Spleen (tissue), 11 donors: ENCODE measurements at regions not wholly inside any gene's neighbourhood (a gene's known extent, or its start where the extent isn't known, plus 50 kb on each side); places are given as distances from the start of the nearest gene placed in this dataset.

Experiments
- DNase-seq: peaks from one replicate; pipeline ENCODE4 v3.0.0-alpha.2; 2020
- H3K27ac ChIP-seq, 8 donors: fragments of 200-600 bp; sonication (generic) in 7 of 8; 1 replicate in 4 of 8; 2 replicates in 4 of 8; pipeline versions ENCODE4 v1.5.0 to v1.8.0; 2016 to 2021; ENCODE audit warnings: inconsistent platforms in 4 of 8, mild to moderate bottlenecking in 4 of 8, moderate library complexity in 1 of 8
- H3K27me3 ChIP-seq, 7 donors: fragments of 200-600 bp; sonication (generic) in 6 of 7; replicated peaks in 1 of 7; 1 replicate in 4 of 7; 2 replicates in 3 of 7; pipeline versions ENCODE4 v1.5.0 to v1.8.0; 2016 to 2021; ENCODE audit warnings: inconsistent platforms in 3 of 7, mild to moderate bottlenecking in 1 of 7
- H3K36me3 ChIP-seq, 6 donors: fragments of 200-600 bp; sonication (generic) in 5 of 6; 1 replicate in 4 of 6; 2 replicates in 2 of 6; pipeline versions ENCODE4 v1.5.0 to v1.8.0; 2016 to 2021; ENCODE audit warnings: inconsistent platforms in 2 of 6
- H3K4me1 ChIP-seq, 6 donors: fragments of 200-600 bp; sonication (generic) in 5 of 6; 1 replicate in 3 of 6; 2 replicates in 3 of 6; pipeline versions ENCODE4 v1.5.0 to v1.8.0; 2016 to 2021; ENCODE audit warnings: inconsistent platforms in 3 of 6
- H3K4me3 ChIP-seq, 8 donors: fragments of 200-600 bp; sonication (generic) in 7 of 8; 1 replicate in 4 of 8; 2 replicates in 4 of 8; pipeline versions ENCODE4 v1.5.0 to v1.8.0; 2016 to 2021; ENCODE audit warnings: inconsistent platforms in 4 of 8, mild to moderate bottlenecking in 4 of 8, moderate library complexity in 2 of 8
- H3K9me3 ChIP-seq, 8 donors: fragments of 200-600 bp; sonication (generic) in 7 of 8; 1 replicate in 4 of 8; 2 replicates in 4 of 8; pipeline versions ENCODE4 v1.5.0 to v1.8.0; 2016 to 2021; ENCODE audit warnings: inconsistent platforms in 4 of 8
- POLR2A ChIP-seq, 3 donors: fragments of 450-650 bp; IDR thresholded peaks; one replicate each; pipeline ENCODE4 v1.5.1; 2017; ENCODE audit warnings: antibody characterized with exemption in 3 of 3, mild to moderate bottlenecking in 1 of 3
- POLR2AphosphoS5 ChIP-seq, 3 donors: sonication (generic); formaldehyde crosslinking; IDR thresholded peaks; one replicate each; pipeline ENCODE4 v1.5.1; 2017; ENCODE audit warnings: antibody characterized with exemption in 3 of 3
- WGBS, 5 donors: extraction: QIAGEN DNeasy Blood & Tissue Kit in 3 of 5; methylation state at CpG; one replicate each; pipeline versions ENCODE4 v1.1.5 to v1.1.7; 2013 to 2018; 5-methylcytosine and 5-hydroxymethylcytosine counted together
- intact Hi-C: fragments of 100-400 bp; cut with DNase I; formaldehyde crosslinking; loops from one replicate; pipeline ENCODE4 v1.15.0; 2023; ENCODE audit warnings: low total_unique reads
- TF ChIP-seq, protein P1 (sequence below), 11 experiments: fragments of 200-600 bp in 7 of 11; fragments of 450-650 bp in 4 of 11; sonication (generic) in 4 of 11; IDR thresholded peaks in 8 of 11; conservative IDR thresholded peaks in 3 of 11; 1 replicate in 7 of 11; 2 replicates in 4 of 11; pipeline versions ENCODE4 v1.4.0 to v1.8.0; 2016 to 2021; ENCODE audit warnings: antibody characterized with exemption in 11 of 11, inconsistent platforms in 4 of 11, mild to moderate bottlenecking in 1 of 11
- donor health status: healthy with polysubstance abuse.
- donor health status: DM: no; HTN: no; CAD: no; lungs with moderate emphysema.
- donor health status: DM: no; HTN: no; CAD: no.
- donor health status: Bipolar disorder and iron deficiency.
- donor health status: healthy.
- donor health status: DM: no; HTN: no; CAD: no.
- donor health status: DM: yes; HTN: yes; CAD: no.

DNA sequence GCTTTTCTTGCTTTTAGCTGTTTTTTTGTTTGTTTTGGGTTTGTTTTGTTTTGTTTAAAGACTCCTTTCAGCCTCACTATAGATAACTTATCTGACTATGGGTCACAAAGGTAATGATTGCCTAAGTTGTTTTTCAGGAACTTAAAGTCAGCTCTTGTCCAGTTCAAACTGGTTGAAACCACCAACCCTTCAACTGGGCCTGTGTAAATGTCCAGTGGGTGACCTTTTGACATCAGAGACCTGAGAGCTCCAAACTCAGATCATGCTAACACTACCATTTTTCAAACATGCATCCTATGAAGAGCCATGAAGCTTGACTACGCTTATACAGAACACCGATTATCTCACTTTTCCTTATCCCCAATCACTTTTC lies 144.6 kb upstream of the RMP24 start:
- intact Hi-C loops: no loop called here
- H3K4me3 ChIP-seq: no peak overlapping the region
- DNase-seq: no peak
- no peaks in the 10 kb centered on the region for H3K27me3 ChIP-seq
- no peak for TF ChIP-seq POLR2AphosphoS5 (IDR thresholded peaks at IDR 0.05)
- no peak for TF ChIP-seq POLR2A (IDR thresholded peaks at IDR 0.05)
- TF ChIP-seq, protein P1, sequence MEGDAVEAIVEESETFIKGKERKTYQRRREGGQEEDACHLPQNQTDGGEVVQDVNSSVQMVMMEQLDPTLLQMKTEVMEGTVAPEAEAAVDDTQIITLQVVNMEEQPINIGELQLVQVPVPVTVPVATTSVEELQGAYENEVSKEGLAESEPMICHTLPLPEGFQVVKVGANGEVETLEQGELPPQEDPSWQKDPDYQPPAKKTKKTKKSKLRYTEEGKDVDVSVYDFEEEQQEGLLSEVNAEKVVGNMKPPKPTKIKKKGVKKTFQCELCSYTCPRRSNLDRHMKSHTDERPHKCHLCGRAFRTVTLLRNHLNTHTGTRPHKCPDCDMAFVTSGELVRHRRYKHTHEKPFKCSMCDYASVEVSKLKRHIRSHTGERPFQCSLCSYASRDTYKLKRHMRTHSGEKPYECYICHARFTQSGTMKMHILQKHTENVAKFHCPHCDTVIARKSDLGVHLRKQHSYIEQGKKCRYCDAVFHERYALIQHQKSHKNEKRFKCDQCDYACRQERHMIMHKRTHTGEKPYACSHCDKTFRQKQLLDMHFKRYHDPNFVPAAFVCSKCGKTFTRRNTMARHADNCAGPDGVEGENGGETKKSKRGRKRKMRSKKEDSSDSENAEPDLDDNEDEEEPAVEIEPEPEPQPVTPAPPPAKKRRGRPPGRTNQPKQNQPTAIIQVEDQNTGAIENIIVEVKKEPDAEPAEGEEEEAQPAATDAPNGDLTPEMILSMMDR (IDR thresholded peaks at IDR 0.05 in 8 of 11, conservative IDR thresholded peaks at IDR 0.05 in 3 of 11): no peak
- WGBS, 5 donors: 96 to 99% (median 99%) methylated on average over 2 of the region's 2 CpGs
- peak overlapping the region in 1 of 8 donors; percentile 35 for H3K27ac ChIP-seq
- H3K4me1 ChIP-seq: no peaks in the 10 kb centered on the region
- H3K36me3 ChIP-seq: no peaks in the 10 kb centered on the region
- peaks cover 0 to 21% (median 16%) of the 10 kb centered on the region in 8 donors for H3K9me3 ChIP-seq

DNA sequence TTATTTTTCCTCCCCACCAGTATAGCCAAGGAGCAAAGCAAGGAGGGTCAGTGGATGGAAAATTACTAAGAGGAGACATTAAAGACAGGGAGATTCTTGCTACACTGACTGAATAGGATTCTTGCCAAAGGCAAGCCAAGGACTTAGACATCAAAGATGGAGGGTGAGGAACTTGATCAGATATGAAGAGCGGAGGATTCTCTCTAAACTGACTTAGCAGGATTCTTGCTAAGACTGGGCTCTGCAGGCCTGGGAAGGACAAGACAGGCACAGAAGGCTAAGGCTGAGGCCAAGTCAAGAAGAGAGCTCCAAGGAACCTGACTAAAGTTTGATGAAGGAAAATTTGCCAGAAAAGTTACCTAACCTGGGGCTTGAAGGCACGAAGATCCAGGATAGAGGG lies 143.9 kb upstream of the RMP24 start:
- Histone ChIP-seq H3K4me3 (no peak overlapping the region), H3K9me3 (peaks cover 0 to 28% (median 21%) of the 10 kb centered on the region in 8 donors), H3K4me1 (no peaks in the 10 kb centered on the region), H3K36me3 (no peaks in the 10 kb centered on the region), H3K27me3 (no peaks in the 10 kb centered on the region), H3K27ac (no peak overlapping the region)
- WGBS, 5 donors: 83 to 95% (median 90%) methylated on average over 2 of the region's 2 CpGs
- TF ChIP-seq, protein P1 (IDR thresholded peaks at IDR 0.05 in 8 of 11, conservative IDR thresholded peaks at IDR 0.05 in 3 of 11): no peak
- TF ChIP-seq POLR2AphosphoS5 (IDR thresholded peaks at IDR 0.05) (no peak), POLR2A (IDR thresholded peaks at IDR 0.05) (no peak)
- intact Hi-C loops: no loop called here
- DNase-seq: no peak

DNA sequence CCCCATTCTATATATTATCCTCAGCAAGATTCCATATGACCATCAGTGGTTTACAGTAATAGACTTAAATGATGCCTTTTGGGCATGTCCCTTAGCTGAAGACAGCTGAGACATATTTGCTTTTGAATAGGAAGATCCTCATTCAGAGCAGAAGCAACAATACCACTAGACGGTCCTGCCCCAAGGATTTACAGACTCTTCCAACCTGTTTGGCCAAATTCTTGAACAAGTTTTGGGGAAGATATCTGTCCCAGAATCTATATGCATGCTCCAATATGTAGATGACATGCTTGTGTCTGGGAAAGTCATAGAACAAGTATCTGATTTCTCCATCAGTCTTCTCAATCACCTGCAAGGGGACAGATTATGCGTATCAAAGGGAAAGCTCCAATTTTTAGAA lies 137.1 kb upstream of the RMP24 start:
- Histone ChIP-seq H3K27me3 (no peaks in the 10 kb centered on the region), H3K27ac (no peak overlapping the region), H3K4me1 (peaks cover 0 to 4% (median 0%) of the 10 kb centered on the region in 6 donors), H3K4me3 (no peak overlapping the region), H3K9me3 (peaks cover 0 to 30% (median 25%) of the 10 kb centered on the region in 8 donors), H3K36me3 (no peaks in the 10 kb centered on the region)
- intact Hi-C loops: no loop called here
- no peak for DNase-seq
- TF ChIP-seq, protein P1 (IDR thresholded peaks at IDR 0.05 in 8 of 11, conservative IDR thresholded peaks at IDR 0.05 in 3 of 11): no peak
- no peak for TF ChIP-seq POLR2A (IDR thresholded peaks at IDR 0.05)
- no peak for TF ChIP-seq POLR2AphosphoS5 (IDR thresholded peaks at IDR 0.05)
- 91 to 97% (median 92%) methylated on average over 2 of the region's 2 CpGs for WGBS, 5 donors

DNA sequence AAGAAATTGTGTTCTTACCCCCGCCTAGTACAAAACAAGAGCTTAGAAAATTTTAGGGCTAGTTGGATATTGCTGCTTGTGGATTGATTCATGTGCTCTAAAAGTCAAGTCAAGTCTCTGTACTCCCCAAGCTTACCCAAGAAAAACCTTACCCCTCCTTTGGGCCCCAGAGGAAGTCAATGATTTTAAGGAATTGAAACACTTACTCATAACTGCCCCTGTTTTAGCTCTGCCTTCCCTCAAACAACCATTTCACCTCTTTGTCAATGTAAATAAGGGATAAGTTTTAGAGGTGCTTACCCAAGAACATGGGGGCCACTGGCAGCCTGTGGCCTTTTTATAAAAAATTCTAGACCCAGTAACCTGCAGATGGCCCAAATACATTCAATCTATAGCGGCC lies 136.6 kb upstream of the RMP24 start:
- H3K36me3 ChIP-seq: no peaks in the 10 kb centered on the region
- TF ChIP-seq POLR2A (IDR thresholded peaks at IDR 0.05) (no peak), POLR2AphosphoS5 (IDR thresholded peaks at IDR 0.05) (no peak)
- TF ChIP-seq, protein P1 (IDR thresholded peaks at IDR 0.05 in 8 of 11, conservative IDR thresholded peaks at IDR 0.05 in 3 of 11): no peak
- peaks cover 0 to 4% (median 0%) of the 10 kb centered on the region in 6 donors for H3K4me1 ChIP-seq
- no peak overlapping the region for H3K4me3 ChIP-seq
- no peak for DNase-seq
- H3K27ac ChIP-seq: no peak overlapping the region
- H3K9me3 ChIP-seq: peaks cover 0 to 33% (median 26%) of the 10 kb centered on the region in 8 donors
- intact Hi-C loops: no loop called here
- no peaks in the 10 kb centered on the region for H3K27me3 ChIP-seq
- 69 to 86% (median 83%) methylated on average over 2 of the region's 2 CpGs for WGBS, 5 donors
